H1 (cell line): ENCODE measurements at regions not wholly inside any gene's neighbourhood (a gene's known extent, or its start where the extent isn't known, plus 50 kb on each side); places are given as distances from the start of the nearest gene placed in this dataset.

Source experiments
- RBBP5 ChIP-seq: IDR thresholded peaks from 2 replicates; pipeline ENCODE4 v1.7.1; 2012; ENCODE audit warnings: low read depth, mild to moderate bottlenecking, inconsistent platforms, low read length, moderate library complexity, borderline replicate concordance
- RNF2 ChIP-seq: fragments of 200-900, 300-1000 bp; sonication (generic); IDR thresholded peaks from 2 replicates; pipeline ENCODE4 v1.7.1; 2016; ENCODE audit warnings: borderline replicate concordance, low read depth, mild to moderate bottlenecking, antibody characterized with exemption, low read length; ENCODE audit not compliant: poor library complexity, severe bottlenecking; ENCODE audit errors: missing control alignments

- no peak for TF ChIP-seq RNF2
- TF ChIP-seq RBBP5: no peak
These were observed 252.3 kb upstream of the ZIC3 start (continued) for GRCh38 chrX:137313627-137314026.
